Anterior cingulate cortex (tissue), 58 donors: ENCODE measurements at regions not wholly inside any gene's neighbourhood (a gene's known extent, or its start where the extent isn't known, plus 50 kb on each side); places are given as distances from the start of the nearest gene placed in this dataset.

Experiments used
- DNase-seq, 58 donors: peaks; one replicate each; lab custom pipeline; 2025; lab: John Stamatoyannopoulos, UW

GRCh38 chr1:221098471-221099405 is 219.5 kb downstream of the HLX start:
- no peak for DNase-seq

- no peak for DNase-seq
These were observed 220.7 kb downstream of the HLX start for GRCh38 chr1:221099747-221100595.

GRCh38 chr1:221100611-221101010 is 221.4 kb downstream of the HLX start:
- no peak for DNase-seq

GRCh38 chr1:221101807-221102605 is 222.8 kb downstream of the HLX start:
- DNase-seq: no peak

GRCh38 chr1:221104596-221104995 is 225.4 kb downstream of the HLX start:
- DNase-seq: no peak

GRCh38 chr1:221105578-221105977 is 226.3 kb downstream of the HLX start:
- DNase-seq: no peak

- no peak for DNase-seq
These were observed 227.4 kb downstream of the HLX start for GRCh38 chr1:221106616-221107015.

GRCh38 chr1:221109930-221110329 is 230.7 kb downstream of the HLX start:
- no peak for DNase-seq

- no peak for DNase-seq
These were observed 237.9 kb downstream of the HLX start for GRCh38 chr1:221117133-221117532.

GRCh38 chr1:221117548-221117951 is 238.3 kb downstream of the HLX start:
- DNase-seq: peak in 4 of 58 donors; percentile 1 to 37 (median 6)

GRCh38 chr1:221118176-221118937 is 239.1 kb downstream of the HLX start:
- peak in 3 of 58 donors; percentile 6 to 20 (median 7) for DNase-seq

- DNase-seq: no peak
These were observed 239.7 kb downstream of the HLX start for GRCh38 chr1:221118938-221119320.

- DNase-seq: no peak
These were observed 243.3 kb downstream of the HLX start for GRCh38 chr1:221122501-221122900.

GRCh38 chr1:221125976-221126375 is 246.7 kb downstream of the HLX start:
- DNase-seq: no peak

- no peak for DNase-seq
These were observed 258.4 kb downstream of the HLX start for GRCh38 chr1:221137666-221138065.

- no peak for DNase-seq
These were observed 259.3 kb downstream of the HLX start for GRCh38 chr1:221138516-221138915.

- no peak for DNase-seq
These were observed 260.7 kb downstream of the HLX start for GRCh38 chr1:221139991-221140390.

- no peak for DNase-seq
These were observed 261.9 kb downstream of the HLX start for GRCh38 chr1:221141096-221141495.

GRCh38 chr1:221141606-221142285 is 262.5 kb downstream of the HLX start:
- DNase-seq: no peak
